Ovary (tissue), 3 donors: ENCODE measurements at regions not wholly inside any gene's neighbourhood (a gene's known extent, or its start where the extent isn't known, plus 50 kb on each side); places are given as distances from the start of the nearest gene placed in this dataset.

Experiments
- CTCF ChIP-seq, 3 donors: fragments of 450-650 bp in 2 of 3; fragments of 200-600 bp in 1 of 3; IDR thresholded peaks; one replicate each; pipeline versions ENCODE4 v1.5.1 to v1.8.0; 2016 to 2022; ENCODE audit warnings: antibody characterized with exemption in 3 of 3, mild to moderate bottlenecking in 1 of 3
- EP300 ChIP-seq: sonication (generic); formaldehyde crosslinking; IDR thresholded peaks from one replicate; pipeline ENCODE4 v1.6.1; 2017; ENCODE audit warnings: antibody characterized with exemption
- POLR2A ChIP-seq: fragments of 450-650 bp; IDR thresholded peaks from one replicate; pipeline ENCODE4 v1.6.1; 2017; ENCODE audit warnings: antibody characterized with exemption, mild to moderate bottlenecking, moderate library complexity
- donor health status: DM: no; HTN: no; CAD: no.

GRCh38 chr12:86484473-86484872 lies 228.3 kb upstream of the MGAT4C start:
- TF ChIP-seq CTCF (IDR thresholded peaks at IDR 0.05) (no peak), POLR2A (no peak), EP300 (no peak)
